IgD-negative memory B cell (primary cell): ENCODE measurements at regions not wholly inside any gene's neighbourhood (a gene's known extent, or its start where the extent isn't known, plus 50 kb on each side); places are given as distances from the start of the nearest gene placed in this dataset.
A peak's percentile ranks its signal among the peaks of the same experiment; 100 is the strongest.
"Not testable (repeated sequence)": the region's sequence is repeated elsewhere in the genome, so short reads cannot be mapped to it uniquely, and the experiment has no call there.

ENCODE experiments used
- H3K27ac Mint-ChIP-seq, 3 donors: one replicate each; pipeline ENCODE4 v1.8.0; 2020 to 2022; ENCODE audit warnings: mild to moderate bottlenecking in 3 of 3, mixed read lengths in 3 of 3, moderate library complexity in 1 of 3
- H3K27me3 Mint-ChIP-seq: one replicate; pipeline ENCODE4 v1.8.0; 2021; ENCODE audit warnings: mixed read lengths
- H3K36me3 Mint-ChIP-seq: one replicate; pipeline ENCODE4 v1.8.0; 2020; ENCODE audit warnings: mild to moderate bottlenecking, mixed read lengths
- H3K4me1 Mint-ChIP-seq, 3 donors: one replicate each; pipeline ENCODE4 v1.8.0; 2020 to 2022; ENCODE audit warnings: mixed read lengths in 3 of 3, mild to moderate bottlenecking in 1 of 3
- H3K4me3 Mint-ChIP-seq, 4 donors: one replicate each; pipeline ENCODE4 v1.8.0; 2020 to 2022; ENCODE audit warnings: mild to moderate bottlenecking in 4 of 4, mixed read lengths in 4 of 4, moderate library complexity in 3 of 4
- H3K9me3 Mint-ChIP-seq, 3 donors: one replicate each; pipeline ENCODE4 v1.8.0; 2020 to 2021; ENCODE audit warnings: mixed read lengths in 3 of 3, mild to moderate bottlenecking in 1 of 3

- Mint-ChIP-seq H3K9me3 (peaks cover 3 to 7% (median 5%) of the 10 kb centered on the region in 3 donors), H3K36me3 (no peaks in the 10 kb centered on the region), H3K4me1 (no peaks in the 10 kb centered on the region), H3K4me3 (no peak overlapping the region), H3K27ac (peak overlapping the region in 1 of 3 donors; percentile 64), H3K27me3 (no peaks in the 10 kb centered on the region)
These were observed 191.2 kb upstream of the SOX14 start for GRCh38 chr3:137572931-137573330.

DNA sequence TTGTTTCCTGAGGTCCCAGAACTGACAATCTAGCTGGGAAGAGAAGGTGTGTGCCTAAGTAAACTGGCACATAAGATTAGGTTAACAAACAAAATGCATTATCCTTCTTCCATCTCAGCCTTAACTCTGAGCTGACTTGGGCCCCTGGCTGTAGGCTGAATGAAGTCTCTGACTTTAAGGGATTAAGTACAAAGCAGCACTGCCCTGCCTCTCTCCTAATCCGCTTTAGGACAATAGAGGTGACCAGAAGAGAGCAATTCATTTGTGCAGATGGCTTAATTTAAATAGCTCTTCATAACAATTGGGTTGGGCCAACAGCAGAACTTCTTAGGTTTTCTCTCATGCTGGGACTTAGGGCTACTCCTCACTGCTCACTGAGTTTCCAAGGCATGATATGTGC lies 181.6 kb upstream of the SOX14 start:
- H3K4me1 Mint-ChIP-seq, result no peaks in the 10 kb centered on the region
- H3K9me3 Mint-ChIP-seq, result peaks cover 3 to 22% (median 10%) of the 10 kb centered on the region in 3 donors
- H3K4me3 Mint-ChIP-seq, result no peak overlapping the region
- no peaks in the 10 kb centered on the region for H3K27me3 Mint-ChIP-seq
- H3K36me3 Mint-ChIP-seq, result no peaks in the 10 kb centered on the region
- no peak overlapping the region for H3K27ac Mint-ChIP-seq

DNA sequence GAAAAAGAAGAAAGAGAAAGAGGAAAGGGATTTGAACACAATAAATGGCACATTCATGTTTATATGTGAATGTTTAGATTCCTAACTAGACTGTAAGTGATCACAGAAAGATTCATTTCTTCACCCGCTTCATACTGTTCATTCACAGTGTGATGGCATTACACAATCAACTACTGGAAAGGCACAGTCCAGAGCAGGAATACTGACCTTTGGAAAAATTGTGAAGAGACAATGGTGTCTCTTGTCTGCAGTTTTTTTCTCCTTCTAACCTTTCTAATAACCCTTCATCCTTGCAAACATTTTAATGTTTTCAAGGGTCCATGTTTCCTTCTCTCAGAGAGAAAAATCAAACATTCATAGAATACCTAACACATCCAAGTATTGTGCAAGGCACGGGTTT lies 180.9 kb upstream of the SOX14 start:
- H3K27ac Mint-ChIP-seq, result no peak overlapping the region
- no peaks in the 10 kb centered on the region for H3K27me3 Mint-ChIP-seq
- peaks cover 3 to 17% (median 10%) of the 10 kb centered on the region in 3 donors for H3K9me3 Mint-ChIP-seq
- H3K36me3 Mint-ChIP-seq, result no peaks in the 10 kb centered on the region
- no peak overlapping the region for H3K4me3 Mint-ChIP-seq
- no peaks in the 10 kb centered on the region for H3K4me1 Mint-ChIP-seq

DNA sequence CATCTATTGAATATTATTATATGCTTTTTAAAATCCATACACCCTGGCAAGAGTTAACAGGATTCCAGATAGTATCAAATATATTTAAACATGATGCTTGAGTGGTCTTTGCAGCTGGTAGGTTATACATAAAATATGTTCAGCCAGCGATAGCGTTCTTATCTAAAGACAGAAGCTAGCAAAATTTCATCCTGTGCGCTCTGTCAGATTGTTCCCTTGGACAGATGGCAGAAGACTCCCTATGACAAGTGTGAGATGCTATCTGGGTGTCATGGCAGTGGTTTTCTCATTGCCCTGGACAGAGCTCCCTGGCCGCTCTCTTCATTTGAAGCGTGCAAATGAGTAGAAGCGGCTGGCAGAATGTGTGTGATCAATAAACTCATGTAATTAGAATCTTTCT lies 175.2 kb upstream of the SOX14 start:
- no peaks in the 10 kb centered on the region for H3K4me1 Mint-ChIP-seq
- no peak overlapping the region for H3K27ac Mint-ChIP-seq
- H3K36me3 Mint-ChIP-seq, result no peaks in the 10 kb centered on the region

GRCh38 chr3:137595415-137595814 lies 168.7 kb upstream of the SOX14 start:
- not testable (repeated sequence) for H3K9me3 Mint-ChIP-seq, H3K36me3 Mint-ChIP-seq, H3K27me3 Mint-ChIP-seq, H3K4me3 Mint-ChIP-seq, H3K27ac Mint-ChIP-seq, H3K4me1 Mint-ChIP-seq

More for the DNA sequence above, 175.2 kb upstream of the SOX14 start:
- H3K9me3 Mint-ChIP-seq, result peaks cover 5 to 15% (median 6%) of the 10 kb centered on the region in 3 donors
- H3K4me3 Mint-ChIP-seq, result no peak overlapping the region
- no peaks in the 10 kb centered on the region for H3K27me3 Mint-ChIP-seq

DNA sequence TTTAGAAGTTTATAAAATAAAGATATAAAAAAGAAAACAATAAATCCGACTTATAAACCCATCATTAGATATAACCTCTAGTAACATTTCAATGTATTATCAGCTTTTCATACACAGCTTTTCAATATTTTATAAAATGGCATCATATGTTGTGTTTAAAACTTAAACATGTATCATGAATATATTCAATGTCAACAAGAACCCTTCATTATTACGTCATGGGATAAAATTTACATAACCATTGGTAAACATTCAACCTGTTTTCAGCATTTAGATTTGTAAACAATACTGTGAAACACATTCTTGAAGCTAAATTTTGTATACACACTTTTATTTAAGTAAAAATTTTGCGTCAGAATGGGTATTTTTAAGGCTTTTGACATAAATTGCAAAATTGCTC lies 153.4 kb upstream of the SOX14 start:
- H3K4me1 Mint-ChIP-seq, result no peaks in the 10 kb centered on the region
- H3K4me3 Mint-ChIP-seq, result no peak overlapping the region
- H3K9me3 Mint-ChIP-seq, result no peaks in the 10 kb centered on the region
- no peak overlapping the region for H3K27ac Mint-ChIP-seq
- H3K36me3 Mint-ChIP-seq, result no peaks in the 10 kb centered on the region
- no peaks in the 10 kb centered on the region for H3K27me3 Mint-ChIP-seq

DNA sequence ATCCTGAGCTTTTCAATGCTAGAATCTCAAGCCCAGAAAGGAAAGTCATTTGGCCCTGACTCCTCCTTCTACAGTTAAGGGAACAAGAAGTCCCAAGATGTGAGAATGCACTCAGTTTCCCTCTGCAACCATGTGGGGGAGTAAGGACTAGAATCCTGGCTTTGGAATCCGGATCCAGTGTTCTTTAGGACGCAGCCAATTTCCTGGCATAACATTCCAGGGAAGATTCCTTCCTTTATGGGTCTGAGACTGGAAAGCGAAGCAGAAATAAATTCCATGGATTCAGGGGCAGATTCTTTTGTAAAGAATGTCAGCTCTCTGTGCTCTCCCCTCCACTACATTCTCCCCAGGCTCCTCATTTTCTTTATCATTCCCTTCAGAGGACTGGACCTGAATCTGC lies 151.8 kb upstream of the SOX14 start:
- no peaks in the 10 kb centered on the region for H3K4me1 Mint-ChIP-seq
- no peak overlapping the region for H3K27ac Mint-ChIP-seq
- no peak overlapping the region for H3K4me3 Mint-ChIP-seq
- H3K27me3 Mint-ChIP-seq, result no peaks in the 10 kb centered on the region
- no peaks in the 10 kb centered on the region for H3K9me3 Mint-ChIP-seq
- H3K36me3 Mint-ChIP-seq, result no peaks in the 10 kb centered on the region

DNA sequence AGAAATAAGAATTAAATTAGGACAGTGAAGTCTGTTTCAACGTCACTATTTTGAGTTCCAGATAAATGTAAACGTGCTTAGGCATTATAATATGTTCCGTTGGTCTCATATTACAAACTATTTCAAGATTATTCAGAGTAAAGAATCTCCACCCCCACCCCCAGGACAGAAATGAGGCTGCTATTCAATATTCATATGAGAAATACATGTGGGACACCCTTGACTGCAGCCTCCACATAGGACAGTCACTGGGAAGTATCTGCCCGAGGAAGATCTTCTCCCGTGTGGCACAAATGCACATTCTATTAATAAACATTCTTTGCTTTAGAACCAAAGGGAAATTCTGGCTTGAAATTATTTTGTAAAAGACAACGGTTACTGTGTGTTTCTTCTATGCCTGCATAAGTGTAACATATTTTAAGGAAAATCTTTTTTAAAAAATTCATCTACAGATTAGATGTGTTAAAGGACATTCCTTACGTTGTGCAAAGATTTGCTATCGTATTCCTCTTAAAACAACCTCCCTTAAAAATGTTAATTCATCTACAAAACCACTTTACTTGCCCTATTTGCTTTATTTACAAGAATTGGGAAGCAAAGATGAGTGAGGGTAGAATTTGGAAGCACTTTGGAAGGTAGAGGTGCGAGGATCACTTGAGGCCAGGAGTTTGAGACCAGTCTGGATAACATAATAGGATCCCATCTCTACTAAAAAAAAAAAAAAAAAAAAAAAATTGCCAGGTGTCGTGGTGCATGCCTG lies 148.3 kb upstream of the SOX14 start:
- peaks cover 0 to 4% (median 0%) of the 10 kb centered on the region in 3 donors for H3K9me3 Mint-ChIP-seq
- H3K4me1 Mint-ChIP-seq, result no peaks in the 10 kb centered on the region
- no peaks in the 10 kb centered on the region for H3K36me3 Mint-ChIP-seq
- H3K4me3 Mint-ChIP-seq, result no peak overlapping the region
- H3K27me3 Mint-ChIP-seq, result no peaks in the 10 kb centered on the region
- no peak overlapping the region for H3K27ac Mint-ChIP-seq

DNA sequence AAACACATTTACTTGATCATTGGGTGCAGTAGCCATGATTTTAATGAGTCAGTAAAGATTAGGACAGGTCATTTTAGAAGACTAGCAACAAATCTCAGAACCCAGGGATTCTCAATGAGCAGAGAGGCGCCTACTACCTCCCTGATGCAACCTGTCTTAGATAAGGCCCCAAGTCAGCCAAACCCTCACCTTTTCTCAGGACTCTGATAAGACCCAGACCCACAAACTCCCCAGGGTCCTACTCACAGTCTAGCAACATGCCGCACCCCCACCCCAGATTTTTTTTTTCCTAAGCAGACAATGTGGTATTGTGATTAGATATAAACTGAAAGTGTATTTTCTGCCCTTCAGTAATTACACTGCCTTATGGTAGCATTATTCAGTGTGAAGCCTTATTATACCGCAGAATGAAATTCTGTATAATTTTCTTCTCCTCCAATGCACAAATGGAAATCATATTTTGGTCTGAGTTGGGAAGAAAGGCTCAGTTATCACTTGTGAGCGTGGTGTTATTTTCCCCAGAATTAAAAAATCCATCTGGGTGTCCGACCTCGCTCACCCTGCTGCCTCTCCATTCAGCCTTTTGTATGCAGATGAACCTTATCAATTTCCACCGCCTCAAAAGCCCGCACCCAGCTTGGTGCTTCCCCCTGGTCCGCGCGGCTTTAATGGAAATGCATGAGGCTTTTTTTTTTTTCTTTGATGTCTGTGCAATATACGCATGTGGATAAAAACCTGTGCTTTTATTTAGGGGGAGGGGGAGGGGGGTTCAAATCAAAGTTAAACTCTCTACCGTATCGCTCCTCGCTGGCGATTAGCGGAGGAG lies 122.0 kb upstream of the SOX14 start:
- no peaks in the 10 kb centered on the region for H3K27me3 Mint-ChIP-seq
- no peaks in the 10 kb centered on the region for H3K36me3 Mint-ChIP-seq
- peaks cover 0 to 5% (median 4%) of the 10 kb centered on the region in 3 donors for H3K9me3 Mint-ChIP-seq
- no peak overlapping the region for H3K27ac Mint-ChIP-seq
- no peak overlapping the region for H3K4me3 Mint-ChIP-seq
- no peaks in the 10 kb centered on the region for H3K4me1 Mint-ChIP-seq

DNA sequence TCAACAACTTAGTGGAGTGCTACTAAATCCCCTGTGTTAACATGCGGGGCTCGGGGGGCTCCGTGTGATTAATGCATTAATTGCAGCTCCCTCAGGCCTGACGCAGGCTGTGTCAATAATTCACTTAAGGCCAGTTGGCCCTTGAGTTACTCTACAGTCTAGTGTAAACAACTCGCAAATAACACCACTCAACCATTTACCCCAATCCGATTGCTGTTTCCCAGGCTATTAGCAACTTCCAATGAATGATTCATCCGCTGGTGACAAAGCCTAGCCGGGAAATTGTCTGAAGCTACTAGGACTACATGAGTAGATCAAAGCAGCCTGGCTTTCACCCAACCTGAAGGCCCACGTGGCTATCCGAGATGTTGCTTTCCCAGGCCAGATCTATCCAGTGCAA lies 121.3 kb upstream of the SOX14 start:
- H3K36me3 Mint-ChIP-seq, result no peaks in the 10 kb centered on the region
- H3K9me3 Mint-ChIP-seq, result peaks cover 0 to 5% (median 4%) of the 10 kb centered on the region in 3 donors
- no peak overlapping the region for H3K4me3 Mint-ChIP-seq
- no peak overlapping the region for H3K27ac Mint-ChIP-seq
- no peaks in the 10 kb centered on the region for H3K27me3 Mint-ChIP-seq
- H3K4me1 Mint-ChIP-seq, result no peaks in the 10 kb centered on the region

GRCh38 chr3:137647179-137647578 lies 116.9 kb upstream of the SOX14 start:
- Mint-ChIP-seq H3K27ac (no peak overlapping the region), H3K27me3 (no peaks in the 10 kb centered on the region), H3K4me1 (no peaks in the 10 kb centered on the region), H3K36me3 (no peaks in the 10 kb centered on the region), H3K4me3 (no peak overlapping the region), H3K9me3 (peaks cover 2 to 5% (median 4%) of the 10 kb centered on the region in 3 donors)

DNA sequence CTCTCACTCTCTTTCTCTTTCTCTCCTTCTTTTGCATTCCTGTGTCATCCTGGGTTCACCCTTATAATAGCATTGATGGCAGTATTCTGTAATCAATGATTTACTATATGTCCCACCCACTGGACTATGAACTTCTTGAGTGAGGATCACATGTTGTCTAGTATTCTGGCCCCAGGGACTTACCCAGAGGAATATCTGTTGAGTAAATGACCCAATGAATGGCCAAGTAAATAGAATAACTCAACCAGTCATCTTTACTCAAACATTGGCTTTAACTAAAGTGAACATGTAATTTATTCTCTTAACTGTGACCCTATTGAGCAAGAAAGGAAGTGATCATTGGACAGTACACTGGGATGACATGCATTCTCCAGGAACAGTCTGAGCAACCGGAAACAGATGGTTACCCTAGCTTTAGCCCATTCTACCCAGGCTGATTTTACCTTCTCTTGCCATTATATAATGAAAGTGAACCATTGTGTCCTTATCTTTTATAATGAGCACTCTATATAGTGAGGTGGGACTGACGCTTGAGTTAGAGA lies 94.5 kb upstream of the SOX14 start:
- Mint-ChIP-seq H3K36me3 (no peaks in the 10 kb centered on the region), H3K4me3 (no peak overlapping the region), H3K4me1 (no peaks in the 10 kb centered on the region), H3K27ac (no peak overlapping the region), H3K9me3 (peaks cover 2 to 9% (median 8%) of the 10 kb centered on the region in 3 donors), H3K27me3 (no peaks in the 10 kb centered on the region)

- no peaks in the 10 kb centered on the region for H3K36me3 Mint-ChIP-seq
- H3K27ac Mint-ChIP-seq, result no peak overlapping the region
- no peaks in the 10 kb centered on the region for H3K9me3 Mint-ChIP-seq
- H3K4me1 Mint-ChIP-seq, result no peaks in the 10 kb centered on the region
- H3K27me3 Mint-ChIP-seq, result peaks cover 4% of the 10 kb centered on the region
- H3K4me3 Mint-ChIP-seq, result no peak overlapping the region
These were observed 76.8 kb upstream of the SOX14 start for GRCh38 chr3:137687181-137687879.

- Mint-ChIP-seq H3K27ac (no peak overlapping the region), H3K9me3 (peaks cover 0 to 3% (median 0%) of the 10 kb centered on the region in 3 donors), H3K4me3 (no peak overlapping the region), H3K27me3 (peaks cover 4% of the 10 kb centered on the region), H3K36me3 (no peaks in the 10 kb centered on the region), H3K4me1 (no peaks in the 10 kb centered on the region)
These were observed 71.2 kb upstream of the SOX14 start for GRCh38 chr3:137692803-137693431.

DNA sequence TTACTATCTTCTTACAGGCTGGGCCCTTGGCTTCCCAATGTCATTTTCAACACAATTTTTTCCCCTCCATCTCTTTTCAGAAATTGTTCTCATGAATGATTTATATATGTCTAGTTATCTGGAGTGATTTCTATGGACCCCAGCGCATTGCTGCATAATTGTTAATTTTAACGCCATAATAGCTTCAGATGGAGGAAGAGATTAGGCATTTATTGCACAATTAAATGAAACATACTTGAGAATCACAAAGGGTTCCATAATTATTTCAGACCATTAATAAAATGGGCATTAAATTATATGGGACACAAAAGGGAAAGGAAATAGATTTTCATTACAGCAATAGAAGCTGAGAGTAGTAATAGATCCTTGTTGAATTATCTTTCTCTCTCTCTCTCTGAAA lies 70.3 kb upstream of the SOX14 start:
- Mint-ChIP-seq H3K4me1 (no peaks in the 10 kb centered on the region), H3K27me3 (peaks cover 4% of the 10 kb centered on the region), H3K9me3 (peaks cover 0 to 5% (median 0%) of the 10 kb centered on the region in 3 donors), H3K36me3 (no peaks in the 10 kb centered on the region), H3K27ac (no peak overlapping the region), H3K4me3 (no peak overlapping the region)
